Activated naive CD4-positive, alpha-beta T cell treated with anti-CD3 and anti-CD28 coated beads, Interleukin-2, amount 50 U/mL, for 24 hours (primary cell): ENCODE measurements at regions not wholly inside any gene's neighbourhood (a gene's known extent, or its start where the extent isn't known, plus 50 kb on each side); places are given as distances from the start of the nearest gene placed in this dataset.
"Not testable (repeated sequence)": the region's sequence is repeated elsewhere in the genome, so short reads cannot be mapped to it uniquely, and the experiment has no call there.

Source experiments
- H3K27ac Mint-ChIP-seq: one replicate; pipeline ENCODE4 v1.8.0; 2021; ENCODE audit warnings: mild to moderate bottlenecking, mixed read lengths
- H3K27me3 Mint-ChIP-seq: one replicate; pipeline ENCODE4 v1.8.0; 2021; ENCODE audit warnings: mixed read lengths
- H3K36me3 Mint-ChIP-seq: one replicate; pipeline ENCODE4 v1.8.0; 2021; ENCODE audit warnings: mixed read lengths
- H3K4me1 Mint-ChIP-seq: one replicate; pipeline ENCODE4 v1.8.0; 2021; ENCODE audit warnings: mixed read lengths
- H3K4me3 Mint-ChIP-seq: one replicate; pipeline ENCODE4 v1.8.0; 2021; ENCODE audit warnings: mild to moderate bottlenecking, mixed read lengths
- H3K9me3 Mint-ChIP-seq: one replicate; pipeline ENCODE4 v1.8.0; 2021; ENCODE audit warnings: mixed read lengths

- Mint-ChIP-seq H3K27ac (no peak overlapping the region), H3K9me3 (no peaks in the 10 kb centered on the region), H3K27me3 (no peaks in the 10 kb centered on the region), H3K36me3 (no peaks in the 10 kb centered on the region), H3K4me1 (no peaks in the 10 kb centered on the region), H3K4me3 (no peak overlapping the region)
Measured at GRCh38 chr1:195748969-195749368, 859.3 kb downstream of the KCNT2 start.

DNA sequence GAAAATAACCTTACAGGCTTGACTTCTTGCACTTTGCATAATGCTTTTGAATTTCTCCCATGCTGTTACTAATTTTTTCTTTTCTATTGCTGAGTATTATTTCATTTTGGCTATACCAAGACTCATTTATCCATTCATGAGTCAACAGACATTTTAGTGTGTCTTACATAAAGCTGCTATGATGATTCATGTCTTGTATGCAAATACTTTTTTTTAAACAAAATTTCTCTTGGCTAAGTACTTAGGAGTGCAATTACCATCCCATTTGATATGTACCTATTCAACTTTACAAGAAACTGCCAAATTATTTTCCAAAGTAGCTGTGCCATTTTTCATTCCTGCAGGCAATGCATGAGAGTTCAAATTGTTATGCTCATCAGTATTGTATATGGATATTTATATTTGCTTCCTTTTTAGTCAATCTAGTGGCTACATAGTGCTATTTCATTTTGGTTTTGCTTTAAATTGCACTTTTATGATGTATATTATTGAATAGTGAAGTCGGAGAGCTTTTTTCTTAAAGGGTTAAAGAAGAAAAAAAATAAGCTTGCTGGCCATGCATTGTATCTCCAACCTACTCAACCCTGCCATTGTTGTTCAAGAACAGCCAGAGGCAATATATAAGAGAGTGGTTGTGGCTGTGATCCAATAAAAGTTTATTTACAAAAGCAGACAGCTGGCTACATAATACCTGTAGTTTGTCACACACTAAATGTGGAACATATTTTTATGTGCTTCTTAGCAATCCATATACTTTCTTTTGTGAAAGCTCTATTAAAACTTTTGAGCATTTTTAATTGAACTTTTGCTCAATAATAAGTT lies 862.8 kb downstream of the KCNT2 start:
- Mint-ChIP-seq H3K9me3 (peaks cover 20% of the 10 kb centered on the region), H3K36me3 (no peaks in the 10 kb centered on the region)

DNA sequence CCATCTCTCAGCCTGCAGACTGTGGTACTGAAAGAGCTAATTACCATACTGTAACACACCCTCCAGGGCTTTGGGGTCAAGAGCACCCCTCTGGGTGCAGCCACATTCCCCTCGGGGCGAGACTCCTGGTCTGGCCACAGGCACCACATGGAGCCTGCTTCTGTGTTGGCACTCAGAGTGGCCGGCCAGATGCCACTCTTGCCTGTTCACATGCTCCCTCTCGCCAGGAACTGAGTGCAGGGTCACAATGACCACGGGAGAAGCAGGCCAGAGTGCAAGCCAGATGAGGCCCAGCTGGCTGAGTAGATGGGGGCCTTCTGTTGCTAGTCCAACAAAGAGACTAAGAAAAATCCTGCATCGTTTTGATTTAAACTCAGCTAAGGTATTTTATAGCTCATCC lies 864.0 kb downstream of the KCNT2 start:
- Mint-ChIP-seq H3K4me3 (no peak overlapping the region), H3K4me1 (no peaks in the 10 kb centered on the region), H3K36me3 (no peaks in the 10 kb centered on the region), H3K27me3 (no peaks in the 10 kb centered on the region), H3K9me3 (peaks cover 21% of the 10 kb centered on the region), H3K27ac (no peak overlapping the region)

More for the DNA sequence above, 862.8 kb downstream of the KCNT2 start:
- no peak overlapping the region for H3K27ac Mint-ChIP-seq
- H3K4me3 Mint-ChIP-seq, result no peak overlapping the region
- no peaks in the 10 kb centered on the region for H3K27me3 Mint-ChIP-seq
- no peaks in the 10 kb centered on the region for H3K4me1 Mint-ChIP-seq

- no peak overlapping the region for H3K4me3 Mint-ChIP-seq
Measured at GRCh38 chr1:195740862-195741261, 867.4 kb downstream of the KCNT2 start.

DNA sequence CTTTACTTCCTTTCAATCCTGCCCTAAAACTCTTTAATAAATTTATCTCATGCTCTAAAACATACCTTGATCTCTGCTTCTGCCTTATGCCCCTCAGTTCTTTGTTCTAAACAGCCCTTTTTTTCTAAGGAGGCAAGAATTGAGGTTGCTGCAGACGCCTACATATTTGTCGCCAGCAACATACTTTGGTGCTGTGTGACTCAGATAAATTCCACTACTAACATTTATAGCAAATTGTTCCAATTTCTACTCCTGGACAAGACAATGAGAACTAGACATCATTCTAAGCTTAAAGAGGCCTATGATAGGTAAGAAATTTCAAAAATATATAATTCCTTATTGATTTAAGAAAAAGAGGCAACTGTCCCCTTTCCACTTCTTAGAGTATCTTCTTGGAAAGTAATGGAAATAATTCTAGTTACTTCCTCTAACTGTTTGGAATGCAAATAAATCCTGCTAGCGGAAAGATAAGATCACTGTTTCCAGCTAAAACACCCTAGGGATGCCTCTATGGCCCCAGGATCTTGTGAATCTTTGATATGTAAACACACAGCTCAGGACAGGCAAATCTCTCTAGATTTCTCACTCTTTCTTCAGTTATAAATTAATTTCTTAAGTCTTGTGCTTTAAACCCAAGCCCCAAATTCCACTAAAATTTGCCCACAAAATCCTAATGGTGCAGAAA lies 869.1 kb downstream of the KCNT2 start:
- peaks cover 21% of the 10 kb centered on the region for H3K9me3 Mint-ChIP-seq
- no peak overlapping the region for H3K4me3 Mint-ChIP-seq
- H3K4me1 Mint-ChIP-seq, result no peaks in the 10 kb centered on the region
- no peak overlapping the region for H3K27ac Mint-ChIP-seq
- no peaks in the 10 kb centered on the region for H3K36me3 Mint-ChIP-seq
- no peaks in the 10 kb centered on the region for H3K27me3 Mint-ChIP-seq

More at GRCh38 chr1:195740862-195741261, 867.4 kb downstream of the KCNT2 start:
- no peak overlapping the region for H3K27ac Mint-ChIP-seq
- peaks cover 21% of the 10 kb centered on the region for H3K9me3 Mint-ChIP-seq
- no peaks in the 10 kb centered on the region for H3K27me3 Mint-ChIP-seq
- no peaks in the 10 kb centered on the region for H3K4me1 Mint-ChIP-seq
- no peaks in the 10 kb centered on the region for H3K36me3 Mint-ChIP-seq

GRCh38 chr1:195735140-195735539 lies 873.1 kb downstream of the KCNT2 start:
- Mint-ChIP-seq H3K27me3 (no peaks in the 10 kb centered on the region), H3K4me1 (no peaks in the 10 kb centered on the region), H3K4me3 (no peak overlapping the region), H3K36me3 (no peaks in the 10 kb centered on the region), H3K27ac (no peak overlapping the region), H3K9me3 (no peaks in the 10 kb centered on the region)

DNA sequence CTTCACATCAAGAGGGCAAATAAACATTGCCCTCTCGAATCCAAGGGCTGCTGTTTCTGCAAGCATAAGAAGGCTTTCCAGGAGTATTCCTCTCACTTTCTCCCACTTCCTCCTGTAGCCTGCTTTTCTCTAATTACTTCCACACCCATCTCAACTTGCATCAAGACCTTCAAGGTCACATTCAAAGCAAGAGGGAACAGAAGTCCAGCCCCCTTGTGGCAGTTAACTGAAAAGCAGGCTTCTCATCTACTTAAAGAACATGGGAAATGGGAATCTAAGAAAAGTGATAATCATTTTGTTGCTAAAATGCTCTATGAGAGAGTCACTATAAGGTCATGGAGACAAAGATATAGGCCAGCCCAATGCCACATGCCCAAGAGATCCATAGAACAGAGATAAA lies 874.4 kb downstream of the KCNT2 start:
- Mint-ChIP-seq H3K36me3 (no peaks in the 10 kb centered on the region), H3K4me3 (no peak overlapping the region), H3K27ac (no peak overlapping the region), H3K9me3 (no peaks in the 10 kb centered on the region), H3K27me3 (no peaks in the 10 kb centered on the region), H3K4me1 (no peaks in the 10 kb centered on the region)

DNA sequence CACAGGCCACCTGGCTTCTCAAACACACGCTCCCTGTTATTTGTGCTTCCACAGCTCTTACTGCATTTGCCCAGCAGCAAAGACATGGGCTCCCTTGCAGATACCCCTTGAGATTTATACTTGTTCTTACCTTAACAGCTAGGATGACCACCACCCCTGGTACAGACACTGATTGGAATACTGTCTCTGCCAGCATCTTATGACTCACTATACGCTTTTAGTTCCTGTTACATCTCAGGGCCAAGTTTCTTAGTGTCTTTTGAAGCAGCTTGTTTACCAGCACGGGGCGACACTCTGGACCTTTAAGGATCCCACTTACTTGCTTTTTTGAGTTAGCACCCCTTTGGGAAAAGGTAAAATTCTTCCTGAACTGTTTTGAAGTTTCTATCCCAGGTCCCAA lies 874.8 kb downstream of the KCNT2 start:
- Mint-ChIP-seq H3K4me3 (no peak overlapping the region), H3K27ac (no peak overlapping the region), H3K4me1 (no peaks in the 10 kb centered on the region), H3K36me3 (no peaks in the 10 kb centered on the region), H3K9me3 (no peaks in the 10 kb centered on the region), H3K27me3 (no peaks in the 10 kb centered on the region)

- Mint-ChIP-seq H3K4me1 (no peaks in the 10 kb centered on the region), H3K27ac (no peak overlapping the region), H3K4me3 (no peak overlapping the region), H3K9me3 (no peaks in the 10 kb centered on the region), H3K27me3 (no peaks in the 10 kb centered on the region), H3K36me3 (no peaks in the 10 kb centered on the region)
Measured at GRCh38 chr1:195731385-195731784, 876.9 kb downstream of the KCNT2 start.

- no peaks in the 10 kb centered on the region for H3K9me3 Mint-ChIP-seq
- H3K27me3 Mint-ChIP-seq, result no peaks in the 10 kb centered on the region
- H3K36me3 Mint-ChIP-seq, result no peaks in the 10 kb centered on the region
- H3K4me1 Mint-ChIP-seq, result no peaks in the 10 kb centered on the region
- no peak overlapping the region for H3K4me3 Mint-ChIP-seq
- no peak overlapping the region for H3K27ac Mint-ChIP-seq
Measured at GRCh38 chr1:195723796-195724194, 884.4 kb downstream of the KCNT2 start.

DNA sequence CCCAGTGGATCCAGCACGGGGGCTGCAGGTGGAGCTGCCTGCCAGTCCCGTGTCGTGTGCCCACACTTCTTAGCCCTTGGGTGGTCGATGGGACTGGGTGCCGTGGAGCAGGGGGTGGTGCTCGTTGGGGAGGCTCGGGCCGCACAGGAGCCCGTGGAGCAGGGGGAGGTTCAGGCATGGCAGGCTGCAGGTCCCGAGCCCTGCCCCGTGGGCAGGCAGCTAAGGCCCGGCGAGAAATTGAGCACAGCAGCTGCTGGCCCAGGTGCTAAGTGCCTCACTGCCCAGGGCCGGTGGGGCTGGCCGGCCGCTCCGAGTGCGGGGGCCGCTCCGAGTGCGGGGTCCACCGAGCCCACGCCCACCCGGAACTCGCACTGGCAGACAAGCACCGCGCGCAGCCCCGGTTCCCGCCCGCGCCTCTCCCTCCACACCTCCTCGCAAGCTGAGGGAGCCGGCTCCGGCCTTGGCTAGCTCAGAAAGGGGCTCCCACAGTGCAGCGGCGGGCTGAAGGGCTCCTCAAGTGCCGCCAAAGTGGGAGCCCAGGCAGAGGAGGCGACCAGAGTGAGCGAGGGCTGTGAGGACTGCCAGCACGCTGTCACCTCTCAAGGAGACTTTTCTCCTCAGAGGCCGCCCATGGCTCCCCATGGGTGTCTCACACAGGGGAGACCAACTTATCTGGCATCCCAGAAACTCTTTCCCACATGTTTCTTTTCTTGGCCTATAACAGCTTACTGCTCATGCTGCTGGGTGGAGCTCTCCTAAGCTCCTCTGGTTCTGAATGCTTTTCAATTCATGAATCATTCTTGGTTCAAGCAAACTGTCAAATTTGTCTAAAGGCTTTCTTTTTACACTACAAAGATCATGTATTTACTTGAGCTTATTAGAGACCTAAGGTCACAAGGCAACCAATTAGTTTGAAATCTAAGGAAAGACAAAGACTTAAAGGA lies 885.1 kb downstream of the KCNT2 start:
- H3K27ac Mint-ChIP-seq, H3K36me3 Mint-ChIP-seq, H3K4me3 Mint-ChIP-seq, H3K27me3 Mint-ChIP-seq, H3K9me3 Mint-ChIP-seq, H3K4me1 Mint-ChIP-seq: not testable (repeated sequence)

- not testable (repeated sequence) for H3K4me1 Mint-ChIP-seq, H3K4me3 Mint-ChIP-seq, H3K27me3 Mint-ChIP-seq, H3K9me3 Mint-ChIP-seq, H3K36me3 Mint-ChIP-seq, H3K27ac Mint-ChIP-seq
Measured at GRCh38 chr1:195722146-195722545, 886.1 kb downstream of the KCNT2 start.

GRCh38 chr1:195721210-195721971 lies 886.8 kb downstream of the KCNT2 start:
- Mint-ChIP-seq H3K36me3 (no peaks in the 10 kb centered on the region), H3K4me3 (no peak overlapping the region), H3K27ac (no peak overlapping the region), H3K9me3 (no peaks in the 10 kb centered on the region), H3K27me3 (no peaks in the 10 kb centered on the region), H3K4me1 (no peaks in the 10 kb centered on the region)

GRCh38 chr1:195717651-195718050 lies 890.6 kb downstream of the KCNT2 start:
- Mint-ChIP-seq H3K27me3 (no peaks in the 10 kb centered on the region), H3K4me3 (no peak overlapping the region), H3K36me3 (no peaks in the 10 kb centered on the region), H3K4me1 (no peaks in the 10 kb centered on the region), H3K27ac (no peak overlapping the region), H3K9me3 (no peaks in the 10 kb centered on the region)

GRCh38 chr1:195715652-195716051 lies 892.6 kb downstream of the KCNT2 start:
- Mint-ChIP-seq H3K9me3 (no peaks in the 10 kb centered on the region), H3K27me3 (no peaks in the 10 kb centered on the region), H3K27ac (no peak overlapping the region), H3K4me3 (no peak overlapping the region), H3K36me3 (no peaks in the 10 kb centered on the region), H3K4me1 (no peaks in the 10 kb centered on the region)
